ENCODE measurements at regions not wholly inside any gene's neighbourhood (a gene's known extent, or its start where the extent isn't known, plus 50 kb on each side); places are given as distances from the start of the nearest gene placed in this dataset.
"Not testable (repeated sequence)": the region's sequence is repeated elsewhere in the genome, so short reads cannot be mapped to it uniquely, and the experiment has no call there.

GRCh38 chr9:96090630-96091029, 211.3 kb downstream of the HSD17B3 start:
- TF ChIP-seq CTCF (IDR thresholded peaks at IDR 0.05; ENCODE audit: low read depth, low read length, poor library complexity, severe bottlenecking); EZH2phosphoT487 (IDR thresholded peaks at IDR 0.05; ENCODE audit: borderline replicate concordance, low read length): not testable (repeated sequence)

Measured in DOHH2 (cell line).